Fibroblast of villous mesenchyme (primary cell): ENCODE measurements at regions not wholly inside any gene's neighbourhood (a gene's known extent, or its start where the extent isn't known, plus 50 kb on each side); places are given as distances from the start of the nearest gene placed in this dataset.
"Not testable (repeated sequence)": the region's sequence is repeated elsewhere in the genome, so short reads cannot be mapped to it uniquely, and the experiment has no call there.

Experiments
- DNase-seq: peaks from one replicate; pipeline ENCODE4 v3.0.0-alpha.2; 2010; ENCODE audit warnings: low read depth
- H3K4me3 ChIP-seq: 2 replicates; pipeline ENCODE4 v1.5.1; 2011; ENCODE audit warnings: low read depth, mild to moderate bottlenecking, low read length
- CTCF ChIP-seq: IDR thresholded peaks from 2 replicates; pipeline ENCODE4 v1.5.1; 2012; ENCODE audit warnings: low read depth, mild to moderate bottlenecking, low read length; ENCODE audit not compliant: insufficient read depth

- DNase-seq = no peak
- no peak for TF ChIP-seq CTCF
- H3K4me3 ChIP-seq = no peak overlapping the region
Measured at GRCh38 chr16:9014389-9014788, 50.7 kb upstream of the USP7 start.

DNA sequence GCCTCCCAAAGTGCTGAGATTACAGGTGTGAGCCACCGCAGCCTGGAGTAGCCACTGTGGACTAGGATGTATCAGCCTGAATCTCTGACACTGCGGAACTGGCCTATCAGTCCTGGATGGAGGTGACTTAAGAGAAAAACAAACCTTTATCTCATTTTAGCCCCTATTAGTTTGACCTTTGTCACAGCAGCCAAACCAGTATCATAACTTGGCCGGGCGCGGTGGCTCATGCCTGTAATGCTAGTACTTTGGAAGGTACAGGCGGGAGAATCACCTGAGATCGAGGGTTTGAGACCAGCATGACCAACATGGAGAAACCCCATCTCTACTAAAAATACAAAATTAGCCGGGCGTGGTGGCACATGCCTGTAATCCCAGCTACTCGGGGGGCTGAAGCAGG lies 51.8 kb upstream of the USP7 start:
- H3K4me3 ChIP-seq = no peak overlapping the region
- TF ChIP-seq CTCF = no peak
- DNase-seq = no peak

GRCh38 chr16:9016005-9016404 lies 52.3 kb upstream of the USP7 start:
- DNase-seq, H3K4me3 ChIP-seq: not testable (repeated sequence)

- TF ChIP-seq CTCF = no peak
- DNase-seq = no peak
- no peak overlapping the region for H3K4me3 ChIP-seq
Measured at GRCh38 chr16:9016824-9017223, 53.1 kb upstream of the USP7 start.

- no peak for DNase-seq
- H3K4me3 ChIP-seq = no peak overlapping the region
- TF ChIP-seq CTCF = no peak
Measured at GRCh38 chr16:9027070-9027799, 63.5 kb upstream of the USP7 start.

DNA sequence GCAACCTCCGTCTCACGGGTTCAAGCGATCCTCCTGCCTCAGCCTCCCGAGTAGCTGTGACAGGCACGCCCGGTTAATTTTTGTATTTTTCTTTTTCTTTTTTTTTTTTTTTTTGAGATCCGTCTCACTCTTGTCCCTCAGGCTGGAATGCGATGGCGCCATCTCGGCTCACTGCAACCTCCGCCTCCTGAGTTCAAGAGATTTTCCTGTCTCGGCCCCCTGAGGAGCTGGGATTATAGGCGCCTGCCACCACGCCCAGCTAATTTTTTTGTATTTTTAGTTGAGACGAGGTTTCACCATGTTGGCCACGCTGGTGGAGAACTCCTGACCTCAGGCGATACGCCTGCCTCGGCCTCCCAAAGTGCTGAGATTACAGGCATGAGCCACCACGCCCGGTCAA lies 63.0 kb upstream of the HAPSTR1 start:
- H3K4me3 ChIP-seq, DNase-seq: not testable (repeated sequence)

- no peak overlapping the region for H3K4me3 ChIP-seq
- DNase-seq = no peak
- no peak for TF ChIP-seq CTCF
Measured at GRCh38 chr16:9031107-9031506, 60.3 kb upstream of the HAPSTR1 start.

DNA sequence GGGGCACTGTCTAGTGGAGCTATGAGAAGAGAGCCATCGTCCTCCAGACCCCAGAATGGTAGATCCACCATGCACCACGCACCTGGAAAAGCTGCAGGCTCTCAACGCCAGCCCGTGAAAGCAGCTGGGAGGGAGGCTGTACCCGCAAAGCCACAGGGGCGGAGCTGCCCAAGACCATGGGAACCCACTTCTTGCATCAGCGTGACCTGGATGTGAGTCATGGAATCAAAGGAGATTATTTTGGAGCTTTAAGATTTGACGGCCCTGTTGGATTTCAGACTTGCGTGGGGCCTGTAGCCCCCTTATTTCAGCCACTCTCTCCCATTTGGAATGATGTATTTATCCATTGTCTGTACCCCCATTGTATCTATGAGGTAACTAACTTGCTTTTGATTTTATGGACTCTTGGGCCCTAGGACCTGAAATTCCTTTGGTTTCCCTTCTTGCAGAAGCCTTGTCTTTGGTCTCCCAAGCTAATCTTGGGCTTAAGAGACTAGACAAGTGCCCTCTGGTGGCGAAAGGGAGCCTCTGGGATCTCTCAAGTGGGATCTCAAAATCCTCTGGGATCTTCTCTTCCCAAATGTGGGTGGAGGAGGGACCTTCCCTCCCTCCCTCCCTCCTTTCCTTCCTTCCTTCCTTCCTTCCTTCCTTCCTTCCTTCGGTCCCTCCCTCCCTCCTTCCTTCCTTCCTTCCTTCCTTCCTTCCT lies 58.2 kb upstream of the HAPSTR1 start:
- DNase-seq = peak; percentile 89
- peak; percentile 79 for TF ChIP-seq CTCF
- H3K4me3 ChIP-seq = no peak overlapping the region
